Endodermal cell (in vitro differentiated cells): ENCODE measurements at regions not wholly inside any gene's neighbourhood (a gene's known extent, or its start where the extent isn't known, plus 50 kb on each side); places are given as distances from the start of the nearest gene placed in this dataset.

Experiments
- DNase-seq: peaks from one replicate; pipeline ENCODE4 v3.0.0-alpha.2; 2017
- H3K27ac ChIP-seq: 2 replicates; pipeline ENCODE4 v1.5.1; 2013; ENCODE audit warnings: mild to moderate bottlenecking, low read depth, low read length, moderate library complexity
- H3K27me3 ChIP-seq: 2 replicates; pipeline ENCODE4 v1.6.1; 2013; ENCODE audit warnings: mild to moderate bottlenecking, low read length, moderate library complexity; ENCODE audit not compliant: insufficient read depth, control insufficient read depth, poor library complexity, severe bottlenecking
- H3K36me3 ChIP-seq: 2 replicates; pipeline ENCODE4 v1.7.0; 2013; ENCODE audit warnings: mild to moderate bottlenecking, low read length, moderate library complexity; ENCODE audit not compliant: control insufficient read depth, insufficient read depth
- H3K4me1 ChIP-seq: one replicate; pipeline ENCODE4 v1.7.0; 2013; ENCODE audit warnings: low read length; ENCODE audit not compliant: control insufficient read depth, insufficient read depth
- H3K4me3 ChIP-seq: 2 replicates; pipeline ENCODE4 v1.5.1; 2013; ENCODE audit warnings: mild to moderate bottlenecking, low read length, moderate library complexity
- H3K9ac ChIP-seq: 2 replicates; pipeline ENCODE4 v1.6.1; 2013; ENCODE audit warnings: mild to moderate bottlenecking, low read length, moderate library complexity; ENCODE audit not compliant: poor library complexity, severe bottlenecking; ENCODE audit errors: extremely low read depth
- H3K9me3 ChIP-seq: 2 replicates; pipeline ENCODE4 v1.6.1; 2013; ENCODE audit warnings: mild to moderate bottlenecking, low read length, moderate library complexity; ENCODE audit not compliant: control insufficient read depth
- H3K27ac Mint-ChIP-seq: 2 replicates; pipeline ENCODE4 v1.8.0; 2020; ENCODE audit warnings: mixed read lengths
- H3K27me3 Mint-ChIP-seq: 2 replicates; pipeline ENCODE4 v1.8.0; 2021; ENCODE audit warnings: mild to moderate bottlenecking, mixed read lengths; ENCODE audit not compliant: insufficient read depth
- H3K36me3 Mint-ChIP-seq: 2 replicates; pipeline ENCODE4 v1.8.0; 2020; ENCODE audit warnings: low read depth, mixed read lengths
- H3K4me1 Mint-ChIP-seq: 2 replicates; pipeline ENCODE4 v1.8.0; 2020; ENCODE audit warnings: mixed read lengths
- H3K4me3 Mint-ChIP-seq: 2 replicates; pipeline ENCODE4 v1.8.0; 2020; ENCODE audit warnings: mild to moderate bottlenecking, moderate library complexity, mixed read lengths
- H3K9me3 Mint-ChIP-seq: 2 replicates; pipeline ENCODE4 v1.8.0; 2020; ENCODE audit warnings: mild to moderate bottlenecking, mixed read lengths
- WGBS, 2 experiments: methylation state at CpG; one replicate each; pipeline versions ENCODE4 v1.1.5 to v1.1.7; 2013; ENCODE audit warnings: missing lambda C conversion rate in 2 of 2, mixed read lengths in 1 of 2; ENCODE audit not compliant: insufficient coverage in 1 of 2, insufficient read length in 1 of 2; 5-methylcytosine and 5-hydroxymethylcytosine counted together
- TF ChIP-seq, protein P1 (sequence below): fragments of 200-600 bp; sonication (generic); conservative IDR thresholded peaks from 2 replicates; pipeline ENCODE4 v1.5.0; 2021; ENCODE audit warnings: antibody characterized with exemption, mild to moderate bottlenecking

DNA sequence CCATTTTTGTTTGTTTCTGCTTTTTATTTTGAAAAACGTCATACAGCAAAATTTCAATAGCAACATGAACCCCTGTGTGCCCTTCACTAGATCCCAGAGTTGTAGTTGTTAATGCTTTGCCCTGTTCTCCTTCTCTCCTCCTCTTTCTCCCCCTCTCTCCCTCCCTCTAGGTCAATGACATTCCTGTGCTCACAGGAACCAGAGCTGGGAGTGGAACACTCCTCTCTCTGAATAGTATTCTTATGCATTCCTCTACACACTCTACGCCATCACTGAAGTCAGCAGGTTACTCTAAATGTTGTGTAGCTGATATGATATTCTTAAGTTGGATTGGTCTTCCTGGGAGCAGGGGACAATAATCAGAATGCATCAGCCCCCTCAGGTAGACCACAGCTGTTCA lies 243.4 kb downstream of the SYK start:
- Mint-ChIP-seq H3K4me1 (no peaks in the 10 kb centered on the region), H3K27ac (no peak overlapping the region), H3K36me3 (no peaks in the 10 kb centered on the region), H3K4me3 (no peak overlapping the region), H3K27me3 (peaks cover 11% of the 10 kb centered on the region), H3K9me3 (no peaks in the 10 kb centered on the region)
- H3K27me3 ChIP-seq = no peaks in the 10 kb centered on the region
- DNase-seq = no peak
- TF ChIP-seq, protein P1, sequence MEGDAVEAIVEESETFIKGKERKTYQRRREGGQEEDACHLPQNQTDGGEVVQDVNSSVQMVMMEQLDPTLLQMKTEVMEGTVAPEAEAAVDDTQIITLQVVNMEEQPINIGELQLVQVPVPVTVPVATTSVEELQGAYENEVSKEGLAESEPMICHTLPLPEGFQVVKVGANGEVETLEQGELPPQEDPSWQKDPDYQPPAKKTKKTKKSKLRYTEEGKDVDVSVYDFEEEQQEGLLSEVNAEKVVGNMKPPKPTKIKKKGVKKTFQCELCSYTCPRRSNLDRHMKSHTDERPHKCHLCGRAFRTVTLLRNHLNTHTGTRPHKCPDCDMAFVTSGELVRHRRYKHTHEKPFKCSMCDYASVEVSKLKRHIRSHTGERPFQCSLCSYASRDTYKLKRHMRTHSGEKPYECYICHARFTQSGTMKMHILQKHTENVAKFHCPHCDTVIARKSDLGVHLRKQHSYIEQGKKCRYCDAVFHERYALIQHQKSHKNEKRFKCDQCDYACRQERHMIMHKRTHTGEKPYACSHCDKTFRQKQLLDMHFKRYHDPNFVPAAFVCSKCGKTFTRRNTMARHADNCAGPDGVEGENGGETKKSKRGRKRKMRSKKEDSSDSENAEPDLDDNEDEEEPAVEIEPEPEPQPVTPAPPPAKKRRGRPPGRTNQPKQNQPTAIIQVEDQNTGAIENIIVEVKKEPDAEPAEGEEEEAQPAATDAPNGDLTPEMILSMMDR = no peak
- H3K4me1 ChIP-seq = no peaks in the 10 kb centered on the region
- no peak overlapping the region for H3K9ac ChIP-seq
- no peak overlapping the region for H3K27ac ChIP-seq
- WGBS, 2 experiments = 84 to 100% methylated on average over 1 to 2 of the region's 2 CpGs
- H3K9me3 ChIP-seq = no peaks in the 10 kb centered on the region
- H3K4me3 ChIP-seq = no peak overlapping the region
- H3K36me3 ChIP-seq = no peaks in the 10 kb centered on the region

DNA sequence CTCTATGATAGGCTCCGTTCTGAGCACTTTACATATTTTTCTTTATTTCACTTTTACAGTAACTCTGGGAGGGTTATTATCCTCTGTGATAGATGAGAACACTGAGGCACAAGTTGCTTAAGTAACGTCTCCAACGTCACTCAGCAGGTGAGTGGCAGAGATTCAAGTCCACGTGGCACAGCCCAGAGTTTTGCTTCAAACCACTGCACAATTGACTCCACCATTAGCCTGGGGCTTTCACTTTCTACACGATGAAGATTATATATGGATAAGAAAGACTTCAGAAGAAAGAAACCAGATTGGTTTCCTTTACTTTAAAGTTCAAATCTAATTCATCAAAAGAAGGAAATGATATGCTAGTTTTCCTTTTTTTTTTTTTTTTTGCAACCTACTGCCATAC lies 245.9 kb downstream of the SYK start:
- Mint-ChIP-seq H3K36me3 (no peaks in the 10 kb centered on the region), H3K4me3 (no peak overlapping the region), H3K9me3 (no peaks in the 10 kb centered on the region), H3K27ac (no peak overlapping the region), H3K27me3 (peaks cover 14% of the 10 kb centered on the region), H3K4me1 (no peaks in the 10 kb centered on the region)
- Histone ChIP-seq H3K36me3 (no peaks in the 10 kb centered on the region), H3K4me1 (no peaks in the 10 kb centered on the region), H3K9me3 (no peaks in the 10 kb centered on the region), H3K27me3 (no peaks in the 10 kb centered on the region), H3K27ac (no peak overlapping the region), H3K9ac (no peak overlapping the region), H3K4me3 (no peak overlapping the region)
- TF ChIP-seq, protein P1 = no peak
- DNase-seq = no peak
- 83% methylated on average over 4 of the region's 5 CpGs; no CpG with 5 or more reads in 1 of the 2 experiments for WGBS, 2 experiments

DNA sequence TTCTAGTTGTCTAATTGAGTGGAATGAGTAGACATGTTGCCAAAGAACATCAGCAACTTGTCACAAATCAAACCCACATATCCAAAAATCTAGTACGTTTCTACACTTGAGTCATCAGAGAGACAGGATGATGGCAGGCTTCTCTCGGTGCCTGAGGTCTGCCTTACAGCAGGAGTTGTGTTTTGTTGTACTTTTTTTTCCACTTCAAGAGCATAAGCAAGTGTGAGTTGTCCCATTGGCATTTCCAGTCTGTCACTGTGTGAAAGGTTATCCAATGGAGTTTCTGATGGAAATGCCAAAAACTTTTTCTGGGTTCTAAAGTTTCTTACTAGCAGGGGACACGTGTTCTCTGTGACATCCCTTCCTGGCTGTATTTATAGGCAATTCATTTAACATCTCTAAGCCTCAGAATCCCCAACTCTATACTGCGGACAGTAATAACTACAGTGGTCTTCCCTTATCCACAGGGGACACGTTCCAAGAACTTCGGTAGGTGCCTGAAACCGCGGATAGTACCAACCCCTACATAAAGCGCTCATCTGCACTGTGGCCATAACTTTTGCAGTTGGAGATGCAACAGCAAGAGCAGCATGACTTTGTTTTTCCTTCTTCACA lies 246.5 kb downstream of the SYK start:
- H3K9ac ChIP-seq = no peak overlapping the region
- 89 to 91% methylated on average over 7 to 9 of the region's 9 CpGs for WGBS, 2 experiments
- TF ChIP-seq, protein P1 = no peak
- H3K9me3 Mint-ChIP-seq = no peaks in the 10 kb centered on the region
- H3K36me3 ChIP-seq = no peaks in the 10 kb centered on the region
- no peaks in the 10 kb centered on the region for H3K4me1 Mint-ChIP-seq
- no peaks in the 10 kb centered on the region for H3K36me3 Mint-ChIP-seq
- no peak overlapping the region for H3K27ac ChIP-seq
- no peaks in the 10 kb centered on the region for H3K4me1 ChIP-seq
- no peak overlapping the region for H3K27ac Mint-ChIP-seq
- no peak overlapping the region for H3K4me3 Mint-ChIP-seq
- no peak overlapping the region for H3K4me3 ChIP-seq
- peaks cover 18% of the 10 kb centered on the region for H3K27me3 Mint-ChIP-seq
- no peak for DNase-seq
- no peaks in the 10 kb centered on the region for H3K27me3 ChIP-seq
- H3K9me3 ChIP-seq = no peaks in the 10 kb centered on the region
